ENCODE measurements at regions not wholly inside any gene's neighbourhood (a gene's known extent, or its start where the extent isn't known, plus 50 kb on each side); places are given as distances from the start of the nearest gene placed in this dataset.

GRCh38 chr1:48160486-48161132, 61.9 kb upstream of the SLC5A9 start:
- Mint-ChIP-seq H3K9me3 (no peaks in the 10 kb centered on the region), H3K27me3 (ENCODE audit: insufficient read depth, low read depth, poor library complexity) (no peaks in the 10 kb centered on the region), H3K4me1 (peaks cover 6% of the 10 kb centered on the region; the same call in 2 of the 3 replicates), H3K36me3 (ENCODE audit: low read depth) (no peaks in the 10 kb centered on the region), H3K27ac (no peak overlapping the region), H3K4me3 (no peak overlapping the region)
- Histone ChIP-seq H3K79me2 (replicated peaks; ENCODE audit: insufficient read depth) (no peaks in the 10 kb centered on the region), H3K9me2 (ENCODE audit: insufficient read depth) (no peaks in the 10 kb centered on the region), H3K27me3 (ENCODE audit: insufficient read depth) (no peaks in the 10 kb centered on the region), H3F3A (replicated peaks; ENCODE audit: low read depth) (no peaks in the 10 kb centered on the region), H3K36me3 (ENCODE audit: insufficient read depth) (no peaks in the 10 kb centered on the region), H3K27ac (ENCODE audit: low read depth) (no peak overlapping the region), H4K20me1 (replicated peaks; ENCODE audit: insufficient read depth) (no peaks in the 10 kb centered on the region), H3K4me2 (no peak overlapping the region), H3K4me1 (ENCODE audit: insufficient read depth) (peaks cover 5% of the 10 kb centered on the region; the same call in 1 of the 2 replicates), H3K4me3 (no peak overlapping the region), H2AFZ (no peak overlapping the region)
- TF ChIP-seq CREB1 (CRISPR knock-in tag; IDR thresholded peaks at IDR 0.05; ENCODE audit: low read depth) = no peak
- TF ChIP-seq, protein P1, sequence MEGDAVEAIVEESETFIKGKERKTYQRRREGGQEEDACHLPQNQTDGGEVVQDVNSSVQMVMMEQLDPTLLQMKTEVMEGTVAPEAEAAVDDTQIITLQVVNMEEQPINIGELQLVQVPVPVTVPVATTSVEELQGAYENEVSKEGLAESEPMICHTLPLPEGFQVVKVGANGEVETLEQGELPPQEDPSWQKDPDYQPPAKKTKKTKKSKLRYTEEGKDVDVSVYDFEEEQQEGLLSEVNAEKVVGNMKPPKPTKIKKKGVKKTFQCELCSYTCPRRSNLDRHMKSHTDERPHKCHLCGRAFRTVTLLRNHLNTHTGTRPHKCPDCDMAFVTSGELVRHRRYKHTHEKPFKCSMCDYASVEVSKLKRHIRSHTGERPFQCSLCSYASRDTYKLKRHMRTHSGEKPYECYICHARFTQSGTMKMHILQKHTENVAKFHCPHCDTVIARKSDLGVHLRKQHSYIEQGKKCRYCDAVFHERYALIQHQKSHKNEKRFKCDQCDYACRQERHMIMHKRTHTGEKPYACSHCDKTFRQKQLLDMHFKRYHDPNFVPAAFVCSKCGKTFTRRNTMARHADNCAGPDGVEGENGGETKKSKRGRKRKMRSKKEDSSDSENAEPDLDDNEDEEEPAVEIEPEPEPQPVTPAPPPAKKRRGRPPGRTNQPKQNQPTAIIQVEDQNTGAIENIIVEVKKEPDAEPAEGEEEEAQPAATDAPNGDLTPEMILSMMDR (conservative IDR thresholded peaks at IDR 0.05; ENCODE audit: low read depth in 2 of 2) = no peak
- TF ChIP-seq, protein P2, sequence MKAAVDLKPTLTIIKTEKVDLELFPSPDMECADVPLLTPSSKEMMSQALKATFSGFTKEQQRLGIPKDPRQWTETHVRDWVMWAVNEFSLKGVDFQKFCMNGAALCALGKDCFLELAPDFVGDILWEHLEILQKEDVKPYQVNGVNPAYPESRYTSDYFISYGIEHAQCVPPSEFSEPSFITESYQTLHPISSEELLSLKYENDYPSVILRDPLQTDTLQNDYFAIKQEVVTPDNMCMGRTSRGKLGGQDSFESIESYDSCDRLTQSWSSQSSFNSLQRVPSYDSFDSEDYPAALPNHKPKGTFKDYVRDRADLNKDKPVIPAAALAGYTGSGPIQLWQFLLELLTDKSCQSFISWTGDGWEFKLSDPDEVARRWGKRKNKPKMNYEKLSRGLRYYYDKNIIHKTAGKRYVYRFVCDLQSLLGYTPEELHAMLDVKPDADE (IDR thresholded peaks at IDR 0.05) = no peak
- TF ChIP-seq JUNB (IDR thresholded peaks at IDR 0.05; ENCODE audit: unreplicated experiment) = no peak
- TF ChIP-seq, protein P3, sequence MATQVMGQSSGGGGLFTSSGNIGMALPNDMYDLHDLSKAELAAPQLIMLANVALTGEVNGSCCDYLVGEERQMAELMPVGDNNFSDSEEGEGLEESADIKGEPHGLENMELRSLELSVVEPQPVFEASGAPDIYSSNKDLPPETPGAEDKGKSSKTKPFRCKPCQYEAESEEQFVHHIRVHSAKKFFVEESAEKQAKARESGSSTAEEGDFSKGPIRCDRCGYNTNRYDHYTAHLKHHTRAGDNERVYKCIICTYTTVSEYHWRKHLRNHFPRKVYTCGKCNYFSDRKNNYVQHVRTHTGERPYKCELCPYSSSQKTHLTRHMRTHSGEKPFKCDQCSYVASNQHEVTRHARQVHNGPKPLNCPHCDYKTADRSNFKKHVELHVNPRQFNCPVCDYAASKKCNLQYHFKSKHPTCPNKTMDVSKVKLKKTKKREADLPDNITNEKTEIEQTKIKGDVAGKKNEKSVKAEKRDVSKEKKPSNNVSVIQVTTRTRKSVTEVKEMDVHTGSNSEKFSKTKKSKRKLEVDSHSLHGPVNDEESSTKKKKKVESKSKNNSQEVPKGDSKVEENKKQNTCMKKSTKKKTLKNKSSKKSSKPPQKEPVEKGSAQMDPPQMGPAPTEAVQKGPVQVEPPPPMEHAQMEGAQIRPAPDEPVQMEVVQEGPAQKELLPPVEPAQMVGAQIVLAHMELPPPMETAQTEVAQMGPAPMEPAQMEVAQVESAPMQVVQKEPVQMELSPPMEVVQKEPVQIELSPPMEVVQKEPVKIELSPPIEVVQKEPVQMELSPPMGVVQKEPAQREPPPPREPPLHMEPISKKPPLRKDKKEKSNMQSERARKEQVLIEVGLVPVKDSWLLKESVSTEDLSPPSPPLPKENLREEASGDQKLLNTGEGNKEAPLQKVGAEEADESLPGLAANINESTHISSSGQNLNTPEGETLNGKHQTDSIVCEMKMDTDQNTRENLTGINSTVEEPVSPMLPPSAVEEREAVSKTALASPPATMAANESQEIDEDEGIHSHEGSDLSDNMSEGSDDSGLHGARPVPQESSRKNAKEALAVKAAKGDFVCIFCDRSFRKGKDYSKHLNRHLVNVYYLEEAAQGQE (IDR thresholded peaks at IDR 0.05; ENCODE audit: unreplicated experiment) = no peak
- TF ChIP-seq POLR2AphosphoS5 (IDR thresholded peaks at IDR 0.05; ENCODE audit: low read depth) = no peak
- no peak for TF ChIP-seq ZNF114 (CRISPR knock-in tag; IDR thresholded peaks at IDR 0.05)
- no peak for TF ChIP-seq ZNF331 (CRISPR knock-in tag; IDR thresholded peaks at IDR 0.05; ENCODE audit: low read depth)
- TF ChIP-seq NANOG (IDR thresholded peaks at IDR 0.05; ENCODE audit: borderline replicate concordance) = no peak
- ATAC-seq = no peak
- DNase-seq (ENCODE audit: low spot score) = no peak

DNA sequence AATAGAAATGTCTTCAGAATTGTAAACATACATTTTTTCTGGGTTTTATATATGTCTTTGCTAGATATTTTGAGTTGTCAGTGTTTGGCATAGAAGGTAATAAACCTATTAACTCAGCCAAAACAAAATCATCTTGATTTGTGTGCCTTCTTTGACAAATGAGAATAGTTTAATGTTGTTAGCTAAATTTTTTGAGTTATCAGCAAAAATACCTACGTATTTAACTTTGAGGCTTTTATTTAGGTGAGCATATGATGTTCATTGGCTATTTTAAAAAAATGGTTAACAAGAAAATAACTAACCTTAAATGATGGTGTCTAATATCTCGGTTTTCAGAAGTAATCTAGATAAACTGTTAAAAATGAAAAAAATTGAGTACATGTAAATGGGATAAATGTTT, 83.2 kb upstream of the SLC5A9 start:
- H4K20me1 ChIP-seq (replicated peaks; ENCODE audit: insufficient read depth) = no peaks in the 10 kb centered on the region
- no peaks in the 10 kb centered on the region for H3K79me2 ChIP-seq (replicated peaks; ENCODE audit: insufficient read depth)
- H3K27me3 ChIP-seq (ENCODE audit: insufficient read depth) = no peaks in the 10 kb centered on the region
- no peak overlapping the region for H3K4me3 Mint-ChIP-seq
- no peak overlapping the region for H3K4me2 ChIP-seq
- no peak overlapping the region for H3K27ac Mint-ChIP-seq
- DNase-seq (ENCODE audit: low spot score) = no peak
- peaks cover 11% of the 10 kb centered on the region for H3K9me2 ChIP-seq (ENCODE audit: insufficient read depth)
- H3K4me3 ChIP-seq = no peak overlapping the region
- H3K27me3 Mint-ChIP-seq (ENCODE audit: insufficient read depth, low read depth, poor library complexity) = peaks cover 7% of the 10 kb centered on the region
- no peaks in the 10 kb centered on the region for H3F3A ChIP-seq (replicated peaks; ENCODE audit: low read depth)
- H2AFZ ChIP-seq = no peak overlapping the region
- H3K36me3 ChIP-seq (ENCODE audit: insufficient read depth) = no peaks in the 10 kb centered on the region
- no peak overlapping the region for H3K27ac ChIP-seq (ENCODE audit: low read depth)
- H3K36me3 Mint-ChIP-seq (ENCODE audit: low read depth) = peaks cover 4% of the 10 kb centered on the region; the same call in 2 of the 3 replicates
- no peaks in the 10 kb centered on the region for H3K4me1 Mint-ChIP-seq
- peaks cover 28% of the 10 kb centered on the region for H3K9me3 Mint-ChIP-seq
- no peaks in the 10 kb centered on the region for H3K4me1 ChIP-seq (ENCODE audit: insufficient read depth)
- no peak for ATAC-seq
- TF ChIP-seq NANOG (IDR thresholded peaks at IDR 0.05; ENCODE audit: borderline replicate concordance) = no peak
- TF ChIP-seq, protein P3 (IDR thresholded peaks at IDR 0.05; ENCODE audit: unreplicated experiment) = no peak
